K562 (cell line): ENCODE measurements at regions not wholly inside any gene's neighbourhood (a gene's known extent, or its start where the extent isn't known, plus 50 kb on each side); places are given as distances from the start of the nearest gene placed in this dataset.

ENCODE experiments used
- ZC3H4 ChIP-seq: sonication (generic); formaldehyde crosslinking; IDR thresholded peaks from 2 replicates; pipeline ENCODE4 v1.9.0; 2021; ENCODE audit warnings: missing genetic modification reagents, borderline replicate concordance
- ZNF324 ChIP-seq: fragments of 250-450 bp; sonication (Bioruptor Pico); IDR thresholded peaks from 2 replicates; pipeline ENCODE4 v1.4.0; 2020; ENCODE audit warnings: mild to moderate bottlenecking
- TF ChIP-seq, protein P1 (sequence below): fragments of 450-650 bp; IDR thresholded peaks from 2 replicates; pipeline ENCODE4 v1.6.1; 2016; ENCODE audit warnings: mild to moderate bottlenecking, moderate library complexity

DNA sequence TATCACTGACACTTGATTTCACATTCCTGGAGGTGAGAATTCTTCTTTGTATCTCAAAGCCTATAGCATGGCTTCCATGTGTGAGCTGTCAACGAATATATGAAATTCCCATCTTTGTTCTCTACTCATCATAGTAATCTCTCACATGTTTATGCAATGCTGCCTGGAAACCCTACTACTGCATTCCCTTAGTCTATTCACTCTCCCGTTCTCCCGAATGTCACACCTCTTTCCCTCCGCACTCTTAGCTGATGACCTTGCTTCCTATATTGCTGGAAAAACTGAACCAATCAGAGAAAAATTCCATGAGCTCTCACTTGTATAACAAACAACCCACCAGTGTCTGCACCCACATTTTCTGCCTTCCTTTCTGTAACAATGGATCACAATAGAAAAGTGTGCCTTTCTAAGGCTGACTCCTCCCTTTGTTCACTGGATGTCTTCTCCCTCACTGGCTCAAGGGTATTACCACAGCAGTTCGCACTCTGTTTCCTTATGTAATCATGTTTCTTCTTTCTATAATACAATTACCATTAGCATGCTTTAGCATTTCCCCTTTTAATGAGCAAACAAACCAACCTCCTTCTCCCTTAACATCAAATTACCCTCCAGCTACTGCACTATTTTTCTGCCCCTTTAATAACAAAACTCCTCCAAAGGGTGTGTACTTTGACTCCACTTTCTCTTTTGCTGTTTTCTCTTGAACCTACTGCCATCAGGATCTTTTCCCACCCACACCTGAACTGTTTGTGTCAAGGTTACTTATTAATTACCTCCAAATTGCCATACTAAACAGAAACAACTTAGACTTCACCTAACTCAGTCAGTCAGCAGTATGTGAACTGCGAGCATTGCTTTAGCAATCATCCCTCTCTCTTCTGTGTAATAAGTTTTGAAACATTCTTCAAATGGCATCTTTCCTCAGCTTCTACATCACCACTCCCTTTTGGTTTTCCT, 63.9 kb upstream of the CCDC196 start (continued):
- TF ChIP-seq, protein P1, sequence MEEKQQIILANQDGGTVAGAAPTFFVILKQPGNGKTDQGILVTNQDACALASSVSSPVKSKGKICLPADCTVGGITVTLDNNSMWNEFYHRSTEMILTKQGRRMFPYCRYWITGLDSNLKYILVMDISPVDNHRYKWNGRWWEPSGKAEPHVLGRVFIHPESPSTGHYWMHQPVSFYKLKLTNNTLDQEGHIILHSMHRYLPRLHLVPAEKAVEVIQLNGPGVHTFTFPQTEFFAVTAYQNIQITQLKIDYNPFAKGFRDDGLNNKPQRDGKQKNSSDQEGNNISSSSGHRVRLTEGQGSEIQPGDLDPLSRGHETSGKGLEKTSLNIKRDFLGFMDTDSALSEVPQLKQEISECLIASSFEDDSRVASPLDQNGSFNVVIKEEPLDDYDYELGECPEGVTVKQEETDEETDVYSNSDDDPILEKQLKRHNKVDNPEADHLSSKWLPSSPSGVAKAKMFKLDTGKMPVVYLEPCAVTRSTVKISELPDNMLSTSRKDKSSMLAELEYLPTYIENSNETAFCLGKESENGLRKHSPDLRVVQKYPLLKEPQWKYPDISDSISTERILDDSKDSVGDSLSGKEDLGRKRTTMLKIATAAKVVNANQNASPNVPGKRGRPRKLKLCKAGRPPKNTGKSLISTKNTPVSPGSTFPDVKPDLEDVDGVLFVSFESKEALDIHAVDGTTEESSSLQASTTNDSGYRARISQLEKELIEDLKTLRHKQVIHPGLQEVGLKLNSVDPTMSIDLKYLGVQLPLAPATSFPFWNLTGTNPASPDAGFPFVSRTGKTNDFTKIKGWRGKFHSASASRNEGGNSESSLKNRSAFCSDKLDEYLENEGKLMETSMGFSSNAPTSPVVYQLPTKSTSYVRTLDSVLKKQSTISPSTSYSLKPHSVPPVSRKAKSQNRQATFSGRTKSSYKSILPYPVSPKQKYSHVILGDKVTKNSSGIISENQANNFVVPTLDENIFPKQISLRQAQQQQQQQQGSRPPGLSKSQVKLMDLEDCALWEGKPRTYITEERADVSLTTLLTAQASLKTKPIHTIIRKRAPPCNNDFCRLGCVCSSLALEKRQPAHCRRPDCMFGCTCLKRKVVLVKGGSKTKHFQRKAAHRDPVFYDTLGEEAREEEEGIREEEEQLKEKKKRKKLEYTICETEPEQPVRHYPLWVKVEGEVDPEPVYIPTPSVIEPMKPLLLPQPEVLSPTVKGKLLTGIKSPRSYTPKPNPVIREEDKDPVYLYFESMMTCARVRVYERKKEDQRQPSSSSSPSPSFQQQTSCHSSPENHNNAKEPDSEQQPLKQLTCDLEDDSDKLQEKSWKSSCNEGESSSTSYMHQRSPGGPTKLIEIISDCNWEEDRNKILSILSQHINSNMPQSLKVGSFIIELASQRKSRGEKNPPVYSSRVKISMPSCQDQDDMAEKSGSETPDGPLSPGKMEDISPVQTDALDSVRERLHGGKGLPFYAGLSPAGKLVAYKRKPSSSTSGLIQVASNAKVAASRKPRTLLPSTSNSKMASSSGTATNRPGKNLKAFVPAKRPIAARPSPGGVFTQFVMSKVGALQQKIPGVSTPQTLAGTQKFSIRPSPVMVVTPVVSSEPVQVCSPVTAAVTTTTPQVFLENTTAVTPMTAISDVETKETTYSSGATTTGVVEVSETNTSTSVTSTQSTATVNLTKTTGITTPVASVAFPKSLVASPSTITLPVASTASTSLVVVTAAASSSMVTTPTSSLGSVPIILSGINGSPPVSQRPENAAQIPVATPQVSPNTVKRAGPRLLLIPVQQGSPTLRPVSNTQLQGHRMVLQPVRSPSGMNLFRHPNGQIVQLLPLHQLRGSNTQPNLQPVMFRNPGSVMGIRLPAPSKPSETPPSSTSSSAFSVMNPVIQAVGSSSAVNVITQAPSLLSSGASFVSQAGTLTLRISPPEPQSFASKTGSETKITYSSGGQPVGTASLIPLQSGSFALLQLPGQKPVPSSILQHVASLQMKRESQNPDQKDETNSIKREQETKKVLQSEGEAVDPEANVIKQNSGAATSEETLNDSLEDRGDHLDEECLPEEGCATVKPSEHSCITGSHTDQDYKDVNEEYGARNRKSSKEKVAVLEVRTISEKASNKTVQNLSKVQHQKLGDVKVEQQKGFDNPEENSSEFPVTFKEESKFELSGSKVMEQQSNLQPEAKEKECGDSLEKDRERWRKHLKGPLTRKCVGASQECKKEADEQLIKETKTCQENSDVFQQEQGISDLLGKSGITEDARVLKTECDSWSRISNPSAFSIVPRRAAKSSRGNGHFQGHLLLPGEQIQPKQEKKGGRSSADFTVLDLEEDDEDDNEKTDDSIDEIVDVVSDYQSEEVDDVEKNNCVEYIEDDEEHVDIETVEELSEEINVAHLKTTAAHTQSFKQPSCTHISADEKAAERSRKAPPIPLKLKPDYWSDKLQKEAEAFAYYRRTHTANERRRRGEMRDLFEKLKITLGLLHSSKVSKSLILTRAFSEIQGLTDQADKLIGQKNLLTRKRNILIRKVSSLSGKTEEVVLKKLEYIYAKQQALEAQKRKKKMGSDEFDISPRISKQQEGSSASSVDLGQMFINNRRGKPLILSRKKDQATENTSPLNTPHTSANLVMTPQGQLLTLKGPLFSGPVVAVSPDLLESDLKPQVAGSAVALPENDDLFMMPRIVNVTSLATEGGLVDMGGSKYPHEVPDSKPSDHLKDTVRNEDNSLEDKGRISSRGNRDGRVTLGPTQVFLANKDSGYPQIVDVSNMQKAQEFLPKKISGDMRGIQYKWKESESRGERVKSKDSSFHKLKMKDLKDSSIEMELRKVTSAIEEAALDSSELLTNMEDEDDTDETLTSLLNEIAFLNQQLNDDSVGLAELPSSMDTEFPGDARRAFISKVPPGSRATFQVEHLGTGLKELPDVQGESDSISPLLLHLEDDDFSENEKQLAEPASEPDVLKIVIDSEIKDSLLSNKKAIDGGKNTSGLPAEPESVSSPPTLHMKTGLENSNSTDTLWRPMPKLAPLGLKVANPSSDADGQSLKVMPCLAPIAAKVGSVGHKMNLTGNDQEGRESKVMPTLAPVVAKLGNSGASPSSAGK, result no peak
- TF ChIP-seq ZNF324 (CRISPR knock-in tag) (no peak), ZC3H4 (CRISPR knock-in tag) (no peak)
